CD4-positive, alpha-beta T cell (primary cell): ENCODE measurements at regions not wholly inside any gene's neighbourhood (a gene's known extent, or its start where the extent isn't known, plus 50 kb on each side); places are given as distances from the start of the nearest gene placed in this dataset.

Source experiments
- ATAC-seq: fragments of 200-7000 bp; cut with Tn5 transposase; one replicate; pipeline ENCODE4 v1.10.0; 2022; ENCODE audit warnings: mild to moderate bottlenecking; ENCODE audit not compliant: poor library complexity
- CTCF ChIA-PET: fragments of 350-600 bp; sonication (Branson Sonifier 250); formaldehyde crosslinking; loops from one replicate; lab custom pipeline; 2021; ENCODE audit warnings: antibody characterized with exemption, inconsistent platforms; lab: Charles Lee
- POLR2A ChIA-PET: fragments of 350-600 bp; sonication (Branson Sonifier 250); formaldehyde crosslinking; loops from one replicate; lab custom pipeline; 2021; ENCODE audit warnings: antibody characterized with exemption, inconsistent platforms; lab: Charles Lee
- DNase-seq, 14 experiments: peaks; one replicate each; pipeline ENCODE4 v3.0.0-alpha.2; 2013 to 2020; ENCODE audit warnings: mixed read lengths in 2 of 14
- H3K27ac ChIP-seq, 2 donors: one replicate each; pipeline versions ENCODE4 v1.5.1 to v1.7.0; 2013; ENCODE audit warnings: low read length in 2 of 2, low read depth in 1 of 2, mild to moderate bottlenecking in 1 of 2
- H3K27me3 ChIP-seq, 2 experiments: 1 replicate in 1 of 2; 2 replicates in 1 of 2; pipeline versions ENCODE4 v1.6.1 to v1.7.0; 2013; ENCODE audit warnings: low read length in 2 of 2, control low read depth in 1 of 2, mild to moderate bottlenecking in 1 of 2, moderate library complexity in 1 of 2; ENCODE audit not compliant: insufficient read depth in 2 of 2, control insufficient read depth in 1 of 2
- H3K36me3 ChIP-seq: one replicate; pipeline ENCODE4 v1.6.1; 2013; ENCODE audit warnings: low read length, control low read depth; ENCODE audit not compliant: insufficient read depth
- H3K4me1 ChIP-seq: one replicate; pipeline ENCODE4 v1.6.1; 2013; ENCODE audit warnings: low read length, control low read depth; ENCODE audit not compliant: insufficient read depth
- H3K4me3 ChIP-seq: one replicate; pipeline ENCODE4 v1.5.1; 2013; ENCODE audit warnings: mild to moderate bottlenecking, low read length, moderate library complexity
- H3K9me3 ChIP-seq, 2 experiments: 1 replicate in 1 of 2; 2 replicates in 1 of 2; pipeline versions ENCODE4 v1.6.1 to v1.7.0; 2013; ENCODE audit warnings: low read length in 2 of 2, mild to moderate bottlenecking in 2 of 2, control low read depth in 1 of 2, moderate library complexity in 1 of 2; ENCODE audit not compliant: control insufficient read depth in 1 of 2, insufficient read depth in 1 of 2
- H3K27ac Mint-ChIP-seq: one replicate; pipeline ENCODE4 v1.8.0; 2020; ENCODE audit warnings: mixed read lengths
- H3K27me3 Mint-ChIP-seq: one replicate; pipeline ENCODE4 v1.8.0; 2021; ENCODE audit warnings: mixed read lengths
- H3K36me3 Mint-ChIP-seq: one replicate; pipeline ENCODE4 v1.8.0; 2021; ENCODE audit warnings: low read depth, mixed read lengths
- H3K4me1 Mint-ChIP-seq: one replicate; pipeline ENCODE4 v1.8.0; 2021; ENCODE audit warnings: low read depth, mixed read lengths
- H3K4me3 Mint-ChIP-seq: one replicate; pipeline ENCODE4 v1.8.0; 2020; ENCODE audit warnings: mild to moderate bottlenecking, mixed read lengths
- H3K9me3 Mint-ChIP-seq: one replicate; pipeline ENCODE4 v1.8.0; 2020; ENCODE audit warnings: mixed read lengths
- CTCF ChIP-seq: fragments of 200-600 bp; IDR thresholded peaks from one replicate; pipeline ENCODE4 v1.8.0; 2022; ENCODE audit warnings: antibody characterized with exemption, mild to moderate bottlenecking
- intact Hi-C, 2 experiments: fragments of 100-400 bp; cut with DNase I in 1 of 2; cut with micrococcal nuclease in 1 of 2; formaldehyde crosslinking; loops; one replicate each; pipeline versions ENCODE4 v1.15.1 to v1.9.0; 2023 to 2025; cut with DNase I, micrococcal nuclease

GRCh38 chr16:73364413-73364812, 316.5 kb upstream of the ZFHX3 start:
- Histone ChIP-seq H3K27me3 (no peaks in the 10 kb centered on the region), H3K36me3 (no peaks in the 10 kb centered on the region), H3K4me3 (no peak overlapping the region), H3K4me1 (no peaks in the 10 kb centered on the region), H3K27ac (no peak overlapping the region), H3K9me3 (peaks cover 0 to 12% of the 10 kb centered on the region in 2 experiments)
- ATAC-seq (no peak), DNase-seq (no peak)
- no peaks in the 10 kb centered on the region for H3K4me1 Mint-ChIP-seq
- POLR2A ChIA-PET: no interaction called here
- intact Hi-C loops: no loop called here
- H3K9me3 Mint-ChIP-seq: no peaks in the 10 kb centered on the region
- no peak overlapping the region for H3K4me3 Mint-ChIP-seq
- CTCF ChIA-PET: no interaction called here
- no peaks in the 10 kb centered on the region for H3K36me3 Mint-ChIP-seq
- H3K27ac Mint-ChIP-seq: no peak overlapping the region
- no peak for TF ChIP-seq CTCF
- no peaks in the 10 kb centered on the region for H3K27me3 Mint-ChIP-seq

- no peaks in the 10 kb centered on the region for H3K9me3 Mint-ChIP-seq
- H3K36me3 Mint-ChIP-seq: no peaks in the 10 kb centered on the region
- H3K4me3 Mint-ChIP-seq: no peak overlapping the region
- DNase-seq: no peak
- no peak for ATAC-seq
- no peak overlapping the region for H3K4me3 ChIP-seq
- POLR2A ChIA-PET: no interaction called here
- peaks cover 0 to 20% of the 10 kb centered on the region in 2 experiments for H3K9me3 ChIP-seq
- CTCF ChIA-PET: no interaction called here
- no peak overlapping the region for H3K27ac Mint-ChIP-seq
- no peak overlapping the region for H3K27ac ChIP-seq
- no peaks in the 10 kb centered on the region for H3K36me3 ChIP-seq
- intact Hi-C loops: no loop called here
- no peaks in the 10 kb centered on the region for H3K4me1 ChIP-seq
- H3K27me3 Mint-ChIP-seq: no peaks in the 10 kb centered on the region
- no peaks in the 10 kb centered on the region for H3K4me1 Mint-ChIP-seq
- TF ChIP-seq CTCF: no peak
- H3K27me3 ChIP-seq: no peaks in the 10 kb centered on the region
Observed at GRCh38 chr16:73361061-73361460, 313.1 kb upstream of the ZFHX3 start.

DNA sequence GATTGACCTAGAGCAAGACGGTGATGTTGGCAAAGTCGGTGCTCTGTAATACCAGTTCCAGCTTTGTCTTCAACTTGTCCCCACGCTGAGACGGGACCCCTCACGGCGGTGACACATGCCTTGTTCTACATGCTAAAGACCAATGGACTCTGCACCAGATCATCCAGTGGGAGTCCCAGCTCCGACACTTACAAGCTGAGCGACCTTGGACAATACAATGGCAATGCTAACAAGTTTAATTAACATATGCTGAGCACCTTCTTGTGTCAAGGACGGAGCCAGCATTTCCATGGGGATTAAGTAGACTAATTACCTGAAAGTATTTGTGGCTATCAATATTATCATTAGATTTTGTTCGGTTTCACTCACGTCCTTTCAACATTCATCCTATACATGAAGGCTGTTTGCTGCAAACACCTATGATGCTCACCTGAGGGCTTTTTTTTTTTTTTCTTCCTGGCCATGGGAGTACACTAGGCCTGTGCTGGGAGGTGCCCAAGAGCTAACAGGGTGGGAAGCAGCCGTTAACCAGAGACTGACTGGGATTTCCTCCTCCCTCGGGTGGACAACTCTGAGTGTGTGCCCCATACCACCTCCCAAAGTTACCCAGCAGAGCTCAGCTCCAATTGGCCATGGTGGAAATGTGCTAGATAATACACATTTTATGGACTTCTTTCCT, 308.6 kb upstream of the ZFHX3 start:
- Histone ChIP-seq H3K36me3 (no peaks in the 10 kb centered on the region), H3K27me3 (no peaks in the 10 kb centered on the region), H3K9me3 (peaks cover 0 to 12% of the 10 kb centered on the region in 2 experiments), H3K4me3 (no peak overlapping the region), H3K4me1 (no peaks in the 10 kb centered on the region), H3K27ac (no peak overlapping the region)
- H3K4me1 Mint-ChIP-seq: no peaks in the 10 kb centered on the region
- POLR2A ChIA-PET: no interaction called here
- intact Hi-C loops: no loop called here
- ATAC-seq (no peak), DNase-seq (no peak)
- CTCF ChIA-PET: no interaction called here
- H3K27ac Mint-ChIP-seq: no peak overlapping the region
- H3K27me3 Mint-ChIP-seq: no peaks in the 10 kb centered on the region
- no peaks in the 10 kb centered on the region for H3K36me3 Mint-ChIP-seq
- no peak for TF ChIP-seq CTCF
- H3K4me3 Mint-ChIP-seq: no peak overlapping the region
- no peaks in the 10 kb centered on the region for H3K9me3 Mint-ChIP-seq
